IPS-18a (cell line): ENCODE measurements at regions not wholly inside any gene's neighbourhood (a gene's known extent, or its start where the extent isn't known, plus 50 kb on each side); places are given as distances from the start of the nearest gene placed in this dataset.
"Not testable (repeated sequence)": the region's sequence is repeated elsewhere in the genome, so short reads cannot be mapped to it uniquely, and the experiment has no call there.

Experiments used
- H3K27ac ChIP-seq: one replicate; pipeline ENCODE4 v1.5.1; 2013; ENCODE audit warnings: low read length
- H3K27me3 ChIP-seq: one replicate; pipeline ENCODE4 v1.6.1; 2013; ENCODE audit warnings: mild to moderate bottlenecking, low read length; ENCODE audit not compliant: control insufficient read depth, insufficient read depth
- H3K36me3 ChIP-seq: one replicate; pipeline ENCODE4 v1.6.1; 2013; ENCODE audit warnings: low read depth, low read length; ENCODE audit not compliant: control insufficient read depth
- H3K4me1 ChIP-seq: one replicate; pipeline ENCODE4 v1.6.1; 2013; ENCODE audit warnings: low read depth, low read length; ENCODE audit not compliant: control insufficient read depth
- H3K4me3 ChIP-seq: one replicate; pipeline ENCODE4 v1.5.1; 2013; ENCODE audit warnings: low read length
- H3K9ac ChIP-seq: one replicate; pipeline ENCODE4 v1.6.1; 2013; ENCODE audit warnings: mild to moderate bottlenecking, low read length, moderate library complexity
- H3K9me3 ChIP-seq: one replicate; pipeline ENCODE4 v1.6.1; 2013; ENCODE audit warnings: low read depth, low read length; ENCODE audit not compliant: control insufficient read depth

GRCh38 chr9:109994141-109994540 is 213.8 kb downstream of the C9orf152 start:
- no peak overlapping the region for H3K9ac ChIP-seq
- no peaks in the 10 kb centered on the region for H3K4me1 ChIP-seq
- no peak overlapping the region for H3K27ac ChIP-seq
- no peaks in the 10 kb centered on the region for H3K9me3 ChIP-seq
- no peaks in the 10 kb centered on the region for H3K27me3 ChIP-seq
- no peaks in the 10 kb centered on the region for H3K36me3 ChIP-seq
- no peak overlapping the region for H3K4me3 ChIP-seq

GRCh38 chr9:109996936-109997580 is 210.9 kb downstream of the C9orf152 start:
- no peak overlapping the region for H3K27ac ChIP-seq
- H3K27me3 ChIP-seq: no peaks in the 10 kb centered on the region
- H3K9ac ChIP-seq: no peak overlapping the region
- no peaks in the 10 kb centered on the region for H3K36me3 ChIP-seq
- H3K9me3 ChIP-seq: no peaks in the 10 kb centered on the region
- H3K4me1 ChIP-seq: no peaks in the 10 kb centered on the region
- no peak overlapping the region for H3K4me3 ChIP-seq

GRCh38 chr9:109997682-109998081 is 210.3 kb downstream of the C9orf152 start:
- no peak overlapping the region for H3K4me3 ChIP-seq
- H3K9me3 ChIP-seq: no peaks in the 10 kb centered on the region
- H3K9ac ChIP-seq: no peak overlapping the region
- H3K27ac ChIP-seq: no peak overlapping the region
- H3K27me3 ChIP-seq: no peaks in the 10 kb centered on the region
- no peaks in the 10 kb centered on the region for H3K36me3 ChIP-seq
- no peaks in the 10 kb centered on the region for H3K4me1 ChIP-seq

- H3K27me3 ChIP-seq, H3K4me3 ChIP-seq, H3K36me3 ChIP-seq, H3K9ac ChIP-seq, H3K4me1 ChIP-seq, H3K27ac ChIP-seq, H3K9me3 ChIP-seq: not testable (repeated sequence)
These were observed 202.4 kb downstream of the C9orf152 start for GRCh38 chr9:110005521-110005920.

- H3K4me1 ChIP-seq: no peaks in the 10 kb centered on the region
These were observed 201.3 kb downstream of the C9orf152 start for GRCh38 chr9:110006657-110007056.

GRCh38 chr9:110007477-110008270 is 200.3 kb downstream of the C9orf152 start:
- Histone ChIP-seq H3K9me3 (no peaks in the 10 kb centered on the region), H3K9ac (no peak overlapping the region), H3K4me1 (no peaks in the 10 kb centered on the region), H3K36me3 (no peaks in the 10 kb centered on the region), H3K4me3 (no peak overlapping the region), H3K27me3 (no peaks in the 10 kb centered on the region), H3K27ac (no peak overlapping the region)

More at GRCh38 chr9:110006657-110007056, 201.3 kb downstream of the C9orf152 start:
- Histone ChIP-seq H3K9me3 (no peaks in the 10 kb centered on the region), H3K9ac (no peak overlapping the region), H3K4me3 (no peak overlapping the region), H3K27ac (no peak overlapping the region), H3K27me3 (no peaks in the 10 kb centered on the region), H3K36me3 (no peaks in the 10 kb centered on the region)

GRCh38 chr9:110008663-110009062 is 199.3 kb downstream of the C9orf152 start:
- no peak overlapping the region for H3K27ac ChIP-seq
- H3K27me3 ChIP-seq: no peaks in the 10 kb centered on the region
- H3K9me3 ChIP-seq: no peaks in the 10 kb centered on the region
- H3K4me1 ChIP-seq: no peaks in the 10 kb centered on the region
- no peak overlapping the region for H3K4me3 ChIP-seq
- no peak overlapping the region for H3K9ac ChIP-seq
- H3K36me3 ChIP-seq: no peaks in the 10 kb centered on the region

- H3K9me3 ChIP-seq: no peaks in the 10 kb centered on the region
These were observed 196.2 kb downstream of the C9orf152 start for GRCh38 chr9:110011628-110012320.

GRCh38 chr9:110013064-110013463 is 194.9 kb downstream of the C9orf152 start:
- H3K4me3 ChIP-seq: no peak overlapping the region
- H3K27ac ChIP-seq: no peak overlapping the region
- H3K9me3 ChIP-seq: no peaks in the 10 kb centered on the region
- H3K9ac ChIP-seq: no peak overlapping the region
- H3K27me3 ChIP-seq: no peaks in the 10 kb centered on the region
- no peaks in the 10 kb centered on the region for H3K4me1 ChIP-seq
- no peaks in the 10 kb centered on the region for H3K36me3 ChIP-seq

More at GRCh38 chr9:110011628-110012320, 196.2 kb downstream of the C9orf152 start:
- no peak overlapping the region for H3K27ac ChIP-seq
- H3K27me3 ChIP-seq: no peaks in the 10 kb centered on the region
- no peak overlapping the region for H3K9ac ChIP-seq
- no peak overlapping the region for H3K4me3 ChIP-seq
- H3K36me3 ChIP-seq: no peaks in the 10 kb centered on the region
- H3K4me1 ChIP-seq: no peaks in the 10 kb centered on the region

- Histone ChIP-seq H3K9me3 (no peaks in the 10 kb centered on the region), H3K27me3 (no peaks in the 10 kb centered on the region), H3K9ac (no peak overlapping the region), H3K4me3 (no peak overlapping the region), H3K27ac (no peak overlapping the region), H3K4me1 (no peaks in the 10 kb centered on the region), H3K36me3 (no peaks in the 10 kb centered on the region)
These were observed 192.2 kb downstream of the C9orf152 start for GRCh38 chr9:110015759-110016158.

GRCh38 chr9:110016340-110016739 is 191.6 kb downstream of the C9orf152 start:
- no peaks in the 10 kb centered on the region for H3K36me3 ChIP-seq
- H3K4me3 ChIP-seq: no peak overlapping the region
- no peaks in the 10 kb centered on the region for H3K27me3 ChIP-seq
- H3K9ac ChIP-seq: no peak overlapping the region
- no peaks in the 10 kb centered on the region for H3K9me3 ChIP-seq
- no peak overlapping the region for H3K27ac ChIP-seq
- H3K4me1 ChIP-seq: no peaks in the 10 kb centered on the region
